ENCODE measurements at regions not wholly inside any gene's neighbourhood (a gene's known extent, or its start where the extent isn't known, plus 50 kb on each side); places are given as distances from the start of the nearest gene placed in this dataset.
A peak's percentile ranks its signal among the peaks of the same experiment; 100 is the strongest.
"Not testable (repeated sequence)": the region's sequence is repeated elsewhere in the genome, so short reads cannot be mapped to it uniquely, and the experiment has no call there.

GRCh38 chr5:88666761-88667495, 216.1 kb downstream of the MEF2C start:
- DNase-seq (ENCODE audit: low spot score) = peak; percentile 62

- DNase-seq (ENCODE audit: low spot score) = no peak
These were observed 217.2 kb downstream of the MEF2C start for GRCh38 chr5:88665750-88666215.

GRCh38 chr5:88664645-88665044, 218.3 kb downstream of the MEF2C start:
- no peak for DNase-seq (ENCODE audit: low spot score)

GRCh38 chr5:88663793-88664216, 219.2 kb downstream of the MEF2C start:
- no peak for DNase-seq (ENCODE audit: low spot score)

GRCh38 chr5:88662846-88663245, 220.1 kb downstream of the MEF2C start:
- DNase-seq (ENCODE audit: low spot score) = no peak

GRCh38 chr5:88661806-88662207, 221.2 kb downstream of the MEF2C start:
- no peak for DNase-seq (ENCODE audit: low spot score)

- DNase-seq (ENCODE audit: low spot score) = peak; percentile 68
These were observed 221.8 kb downstream of the MEF2C start for GRCh38 chr5:88660947-88661805.

GRCh38 chr5:88660264-88660946, 222.6 kb downstream of the MEF2C start:
- peak; percentile 35 for DNase-seq (ENCODE audit: low spot score)

GRCh38 chr5:88659529-88660263, 223.3 kb downstream of the MEF2C start:
- DNase-seq (ENCODE audit: low spot score) = no peak

GRCh38 chr5:88658886-88659285, 224.1 kb downstream of the MEF2C start:
- DNase-seq (ENCODE audit: low spot score) = no peak

- DNase-seq (ENCODE audit: low spot score) = no peak
These were observed 224.8 kb downstream of the MEF2C start for GRCh38 chr5:88657906-88658775.

- DNase-seq (ENCODE audit: low spot score) = no peak
These were observed 225.8 kb downstream of the MEF2C start for GRCh38 chr5:88657136-88657535.

GRCh38 chr5:88656221-88656950, 226.6 kb downstream of the MEF2C start:
- DNase-seq (ENCODE audit: low spot score) = no peak

GRCh38 chr5:88653471-88653870, 229.5 kb downstream of the MEF2C start:
- no peak for DNase-seq (ENCODE audit: low spot score)

GRCh38 chr5:88647901-88648300, 235.1 kb downstream of the MEF2C start:
- no peak for DNase-seq (ENCODE audit: low spot score)

- DNase-seq (ENCODE audit: low spot score) = no peak
These were observed 236.1 kb downstream of the MEF2C start for GRCh38 chr5:88646866-88647265.

GRCh38 chr5:88644676-88645075, 238.3 kb downstream of the MEF2C start:
- DNase-seq (ENCODE audit: low spot score) = no peak

GRCh38 chr5:88643315-88643714, 239.7 kb downstream of the MEF2C start:
- DNase-seq (ENCODE audit: low spot score) = no peak

- DNase-seq (ENCODE audit: low spot score) = no peak
These were observed 249.0 kb downstream of the MEF2C start for GRCh38 chr5:88634014-88634413.

GRCh38 chr5:88622890-88623289, 260.1 kb downstream of the MEF2C start:
- not testable (repeated sequence) for DNase-seq (ENCODE audit: low spot score)
